ENCODE measurements at regions not wholly inside any gene's neighbourhood (a gene's known extent, or its start where the extent isn't known, plus 50 kb on each side); places are given as distances from the start of the nearest gene placed in this dataset.

DNA sequence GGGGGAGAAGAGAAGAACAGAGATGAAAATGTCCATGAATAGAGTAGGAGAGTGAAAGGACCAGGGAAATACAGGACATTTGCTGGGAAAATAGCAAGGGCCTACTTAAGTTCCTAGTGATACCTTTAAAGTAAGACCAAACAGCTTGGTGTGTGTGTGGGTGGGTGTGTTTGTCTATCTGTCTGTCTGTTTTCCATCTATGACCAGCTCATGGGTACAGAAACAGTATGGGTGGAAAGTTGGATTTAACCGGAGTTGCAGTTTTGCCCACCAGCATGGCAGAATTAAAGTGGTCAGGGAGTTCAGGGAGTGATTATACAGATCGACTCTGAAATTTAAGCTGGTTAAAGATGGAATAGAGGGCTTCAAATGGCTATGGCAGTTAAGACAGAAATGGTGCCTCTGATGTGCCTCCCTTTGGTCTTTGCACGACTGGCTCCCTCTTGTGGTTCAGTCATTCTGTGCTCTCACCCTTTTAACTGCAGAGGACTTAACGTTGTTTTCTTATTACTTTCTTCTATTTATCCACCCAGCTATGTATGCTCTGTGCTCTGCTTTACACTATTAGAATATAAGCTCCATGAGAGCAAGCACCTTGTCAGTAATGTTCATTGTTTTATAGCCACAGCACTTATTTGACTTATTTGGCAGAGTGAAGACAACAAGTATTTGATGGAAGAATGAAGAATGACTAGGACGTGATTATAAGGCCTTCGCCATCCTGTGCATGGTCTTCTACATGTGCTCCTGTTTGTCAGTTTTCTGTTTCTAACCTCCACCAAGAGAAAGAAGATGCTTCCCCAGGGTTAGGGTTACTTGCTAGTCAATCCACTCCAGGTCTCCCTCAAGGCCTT lies 72.7 kb upstream of the AK4 start:
- Mint-ChIP-seq H3K27me3 (no peaks in the 10 kb centered on the region), H3K36me3 (ENCODE audit: low read depth) (no peaks in the 10 kb centered on the region), H3K27ac (no peak overlapping the region), H3K4me1 (ENCODE audit: low read depth) (peaks cover 21% of the 10 kb centered on the region), H3K4me3 (no peak overlapping the region), H3K9me3 (no peaks in the 10 kb centered on the region)
- ChIA-PET CTCF (interaction anchor here (0.6 to 4.7 kb wide), 28 partner anchors 11 to 1481 kb away, joined by 3 to 91 read pairs (median 4); partner anchors contain the start of gene JAK1), POLR2A (interaction anchor here (0.6 to 2.4 kb wide), 6 partner anchors 11 to 329 kb away, joined by 3 to 30 read pairs (median 6); partner anchors contain the start of gene JAK1)
- H3K9me3 ChIP-seq (ENCODE audit: control insufficient read depth in 1 of 2, insufficient read depth in 1 of 2, low read length in 2 of 2) = no peaks in the 10 kb centered on the region
- H3K4me1 ChIP-seq (ENCODE audit: insufficient read depth, low read length) = no peaks in the 10 kb centered on the region
- peak; percentile 99 for ATAC-seq (ENCODE audit: poor library complexity)
- no peaks in the 10 kb centered on the region for H3K36me3 ChIP-seq (ENCODE audit: insufficient read depth, low read length)
- intact Hi-C loops (cut with DNase I, micrococcal nuclease) = loop anchor here (1.0 to 10.0 kb wide), 9 partner anchors 13 to 811 kb away; partner anchors contain the start of gene RAVER2 (in 1 of the 2)
- peak; percentile 83 for TF ChIP-seq CTCF (IDR thresholded peaks at IDR 0.05)
- no peaks in the 10 kb centered on the region for H3K27me3 ChIP-seq (ENCODE audit: control insufficient read depth in 1 of 2, insufficient read depth in 2 of 2, low read length in 2 of 2)
- H3K4me3 ChIP-seq (ENCODE audit: low read length) = no peak overlapping the region
- DNase-seq = peak; percentile 36 to 89 (median 57)
- H3K27ac ChIP-seq (ENCODE audit: low read depth in 1 of 2, low read length in 2 of 2) = no peak overlapping the region

DNA sequence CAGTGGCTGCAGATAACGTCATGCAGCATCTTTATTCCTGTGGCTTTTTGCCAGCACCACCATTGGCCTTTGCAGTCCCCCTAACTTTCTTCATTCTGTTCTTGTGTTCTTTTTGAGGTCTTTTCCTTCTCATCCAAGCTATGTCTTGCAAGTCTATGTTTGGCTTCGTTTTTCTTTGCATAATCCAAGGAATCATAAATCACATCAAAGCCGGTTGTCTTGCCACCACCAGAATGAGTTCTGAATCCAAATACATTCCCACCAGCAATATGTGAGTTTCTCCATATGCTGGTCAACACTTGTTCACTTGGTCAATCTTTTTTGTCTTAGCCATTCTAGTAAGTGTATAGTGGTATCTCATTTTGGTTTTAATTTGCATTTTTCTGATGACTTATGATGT lies 70.6 kb upstream of the AK4 start:
- no peak overlapping the region for H3K4me3 Mint-ChIP-seq
- no peaks in the 10 kb centered on the region for H3K27me3 Mint-ChIP-seq
- Histone ChIP-seq H3K27ac (ENCODE audit: low read depth in 1 of 2, low read length in 2 of 2) (no peak overlapping the region), H3K4me1 (ENCODE audit: insufficient read depth, low read length) (no peaks in the 10 kb centered on the region), H3K9me3 (ENCODE audit: control insufficient read depth in 1 of 2, insufficient read depth in 1 of 2, low read length in 2 of 2) (no peaks in the 10 kb centered on the region), H3K4me3 (ENCODE audit: low read length) (no peak overlapping the region), H3K27me3 (ENCODE audit: control insufficient read depth in 1 of 2, insufficient read depth in 2 of 2, low read length in 2 of 2) (no peaks in the 10 kb centered on the region), H3K36me3 (ENCODE audit: insufficient read depth, low read length) (no peaks in the 10 kb centered on the region)
- H3K4me1 Mint-ChIP-seq (ENCODE audit: low read depth) = peaks cover 13% of the 10 kb centered on the region
- ChIA-PET POLR2A (interaction anchor here (0.7 kb wide), 1 partner anchor 14 kb away, joined by 3 read pairs; no protein-coding TSS in a partner anchor), CTCF (interaction anchor here (4.7 kb wide), 1 partner anchor 13 kb away, joined by 91 read pairs; no protein-coding TSS in a partner anchor)
- DNase-seq (no peak), ATAC-seq (ENCODE audit: poor library complexity) (no peak)
- intact Hi-C loops (cut with DNase I, micrococcal nuclease) = loop anchor here in 1 of 2 experiments (5.0 to 10.0 kb wide), 5 partner anchors 215 to 813 kb away; partner anchors contain the start of gene RAVER2
- TF ChIP-seq CTCF (IDR thresholded peaks at IDR 0.05) = no peak
- H3K9me3 Mint-ChIP-seq = no peaks in the 10 kb centered on the region
- H3K27ac Mint-ChIP-seq = no peak overlapping the region
- H3K36me3 Mint-ChIP-seq (ENCODE audit: low read depth) = no peaks in the 10 kb centered on the region

- POLR2A ChIA-PET = no interaction called here
- TF ChIP-seq CTCF (IDR thresholded peaks at IDR 0.05) = no peak
- intact Hi-C loops (cut with DNase I, micrococcal nuclease) = loop anchor here in 1 of 2 experiments (5.0 to 10.0 kb wide), 5 partner anchors 218 to 815 kb away; partner anchors contain the start of gene RAVER2
Observed at GRCh38 chr1:65079941-65080340, 68.1 kb upstream of the AK4 start.

More at GRCh38 chr1:65079941-65080340, 68.1 kb upstream of the AK4 start:
- Mint-ChIP-seq H3K4me1 (ENCODE audit: low read depth) (peaks cover 8% of the 10 kb centered on the region), H3K36me3 (ENCODE audit: low read depth) (no peaks in the 10 kb centered on the region), H3K27me3 (peaks cover 5% of the 10 kb centered on the region), H3K9me3 (no peaks in the 10 kb centered on the region), H3K27ac (no peak overlapping the region), H3K4me3 (no peak overlapping the region)
- no peak for ATAC-seq (ENCODE audit: poor library complexity)
- no peaks in the 10 kb centered on the region for H3K9me3 ChIP-seq (ENCODE audit: control insufficient read depth in 1 of 2, insufficient read depth in 1 of 2, low read length in 2 of 2)
- H3K27ac ChIP-seq (ENCODE audit: low read depth in 1 of 2, low read length in 2 of 2) = no peak overlapping the region
- H3K4me1 ChIP-seq (ENCODE audit: insufficient read depth, low read length) = no peaks in the 10 kb centered on the region
- no peaks in the 10 kb centered on the region for H3K36me3 ChIP-seq (ENCODE audit: insufficient read depth, low read length)
- DNase-seq = peak in 1 of 14 experiments; percentile 35
- CTCF ChIA-PET = no interaction called here
- no peak overlapping the region for H3K4me3 ChIP-seq (ENCODE audit: low read length)
- no peaks in the 10 kb centered on the region for H3K27me3 ChIP-seq (ENCODE audit: control insufficient read depth in 1 of 2, insufficient read depth in 2 of 2, low read length in 2 of 2)

All from CD4-positive, alpha-beta T cell (primary cell).